Vagina (tissue), 2 donors: ENCODE measurements at regions not wholly inside any gene's neighbourhood (a gene's known extent, or its start where the extent isn't known, plus 50 kb on each side); places are given as distances from the start of the nearest gene placed in this dataset.

Source experiments
- DNase-seq, 2 donors: peaks; one replicate each; pipeline ENCODE4 v3.0.0-alpha.2; 2017; ENCODE audit errors: extremely low spot score in 2 of 2
- H3K27ac ChIP-seq: fragments of 200-600 bp; sonication (generic); one replicate; pipeline ENCODE4 v1.5.1; 2019
- H3K27me3 ChIP-seq: fragments of 200-600 bp; sonication (generic); one replicate; pipeline ENCODE4 v1.5.1; 2019
- H3K36me3 ChIP-seq, 2 donors: fragments of 200-600 bp; sonication (generic); one replicate each; pipeline ENCODE4 v1.5.1; 2017 to 2019
- H3K4me1 ChIP-seq: fragments of 200-600 bp; sonication (generic); one replicate; pipeline ENCODE4 v1.5.1; 2019
- H3K4me3 ChIP-seq, 2 donors: fragments of 200-600 bp; sonication (generic); 1 replicate in 1 of 2; 2 replicates in 1 of 2; pipeline ENCODE4 v1.5.1; 2016 to 2019
- H3K9me3 ChIP-seq: fragments of 200-600 bp; sonication (generic); one replicate; pipeline ENCODE4 v1.5.1; 2019
- CTCF ChIP-seq, 3 experiments: fragments of 450-650 bp in 2 of 3; fragments of 200-600 bp in 1 of 3; sonication (generic) in 1 of 3; IDR thresholded peaks; one replicate each; pipeline ENCODE4 v1.5.1; 2017 to 2019; ENCODE audit warnings: antibody characterized with exemption in 3 of 3, mild to moderate bottlenecking in 2 of 3, moderate library complexity in 2 of 3
- POLR2A ChIP-seq, 2 donors: fragments of 450-650 bp; IDR thresholded peaks; one replicate each; pipeline ENCODE4 v1.6.1; 2017; ENCODE audit warnings: antibody characterized with exemption in 2 of 2, mild to moderate bottlenecking in 2 of 2, moderate library complexity in 2 of 2
- POLR2AphosphoS5 ChIP-seq, 2 donors: sonication (generic); formaldehyde crosslinking; IDR thresholded peaks; one replicate each; pipeline ENCODE4 v1.9.0; 2017; ENCODE audit warnings: antibody characterized with exemption in 2 of 2, mild to moderate bottlenecking in 2 of 2, low read depth in 1 of 2; ENCODE audit not compliant: insufficient read depth in 1 of 2
- intact Hi-C: fragments of 100-400 bp; cut with DNase I; formaldehyde crosslinking; loops from one replicate; pipeline ENCODE4 v1.15.1; 2023

DNA sequence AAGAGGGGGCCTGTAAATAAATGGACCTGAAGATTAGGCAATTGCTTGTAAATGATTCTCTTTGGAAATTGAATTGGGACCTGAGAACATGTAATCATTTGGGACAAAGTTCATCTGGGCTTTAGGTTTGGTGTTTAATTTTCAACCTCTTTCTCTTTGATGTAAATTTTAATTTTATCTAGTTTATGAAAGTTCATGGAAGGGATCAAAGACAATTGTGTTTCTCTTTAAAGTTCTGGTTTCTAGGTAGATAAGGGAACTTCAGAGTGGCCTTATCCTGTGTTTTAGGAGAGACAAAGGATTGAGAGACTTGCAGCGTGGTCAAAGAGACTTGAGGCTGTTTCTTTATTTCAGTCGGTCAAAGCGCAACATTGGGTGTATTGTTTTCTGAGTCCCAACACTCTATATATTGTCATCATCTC, 1108.3 kb downstream of the TBL1XR1 start:
- Histone ChIP-seq H3K9me3 (no peaks in the 10 kb centered on the region), H3K36me3 (no peaks in the 10 kb centered on the region), H3K4me1 (no peaks in the 10 kb centered on the region), H3K4me3 (no peak overlapping the region), H3K27ac (no peak overlapping the region), H3K27me3 (no peaks in the 10 kb centered on the region)
- intact Hi-C loops, result no loop called here
- DNase-seq, result no peak
- TF ChIP-seq POLR2AphosphoS5 (IDR thresholded peaks at IDR 0.05; ENCODE audit: insufficient read depth in 1 of 2, low read depth in 1 of 2), result no peak
- no peak for TF ChIP-seq CTCF (IDR thresholded peaks at IDR 0.05)
- no peak for TF ChIP-seq POLR2A (IDR thresholded peaks at IDR 0.05)

DNA sequence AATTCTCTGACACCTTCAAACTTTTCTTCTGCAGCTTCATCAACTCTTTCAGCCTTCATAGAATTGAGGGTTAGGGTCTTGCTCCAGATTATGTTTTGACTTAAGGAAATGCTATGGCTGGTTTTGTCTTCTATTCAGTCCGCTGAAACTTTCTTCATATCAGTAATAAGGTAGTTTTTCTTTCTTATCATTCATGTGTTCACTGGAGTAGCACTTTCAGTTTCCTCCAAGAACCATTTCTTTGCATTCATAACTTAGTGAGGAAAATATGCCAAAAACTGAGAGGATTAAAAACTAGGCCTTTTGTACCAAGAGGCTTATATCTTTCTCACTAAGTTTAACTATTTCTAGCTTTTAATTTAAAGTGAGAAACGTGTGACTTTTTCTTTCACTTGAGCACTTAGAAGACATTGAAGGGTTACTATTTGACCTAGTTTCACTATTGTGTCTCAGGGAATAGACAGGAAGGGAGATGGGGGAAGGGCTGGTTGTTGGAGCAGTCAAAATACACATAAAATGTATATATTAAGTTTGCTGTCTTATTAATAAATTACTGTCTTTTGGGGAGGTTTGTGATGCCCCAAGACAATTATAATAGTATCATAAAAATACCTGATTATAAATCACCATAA, 1110.1 kb downstream of the TBL1XR1 start:
- Histone ChIP-seq H3K9me3 (no peaks in the 10 kb centered on the region), H3K4me3 (no peak overlapping the region), H3K27ac (no peak overlapping the region), H3K36me3 (no peaks in the 10 kb centered on the region), H3K27me3 (no peaks in the 10 kb centered on the region), H3K4me1 (no peaks in the 10 kb centered on the region)
- intact Hi-C loops, result no loop called here
- TF ChIP-seq POLR2AphosphoS5 (IDR thresholded peaks at IDR 0.05; ENCODE audit: insufficient read depth in 1 of 2, low read depth in 1 of 2) (no peak), CTCF (IDR thresholded peaks at IDR 0.05) (no peak), POLR2A (IDR thresholded peaks at IDR 0.05) (no peak)
- no peak for DNase-seq

- intact Hi-C loops, result no loop called here
Measured at GRCh38 chr3:176079785-176080184, 1117.5 kb downstream of the TBL1XR1 start.

GRCh38 chr3:176078906-176079305, 1118.4 kb downstream of the TBL1XR1 start:
- intact Hi-C loops, result no loop called here
- no peak for DNase-seq

More at GRCh38 chr3:176079785-176080184, 1117.5 kb downstream of the TBL1XR1 start:
- Histone ChIP-seq H3K4me1 (no peaks in the 10 kb centered on the region), H3K27ac (no peak overlapping the region), H3K4me3 (no peak overlapping the region), H3K36me3 (no peaks in the 10 kb centered on the region), H3K9me3 (no peaks in the 10 kb centered on the region), H3K27me3 (no peaks in the 10 kb centered on the region)
- no peak for TF ChIP-seq POLR2A (IDR thresholded peaks at IDR 0.05)
- no peak for TF ChIP-seq CTCF (IDR thresholded peaks at IDR 0.05)
- no peak for TF ChIP-seq POLR2AphosphoS5 (IDR thresholded peaks at IDR 0.05; ENCODE audit: insufficient read depth in 1 of 2, low read depth in 1 of 2)
- no peak for DNase-seq

More at GRCh38 chr3:176078906-176079305, 1118.4 kb downstream of the TBL1XR1 start:
- no peaks in the 10 kb centered on the region for H3K9me3 ChIP-seq
- TF ChIP-seq POLR2AphosphoS5 (IDR thresholded peaks at IDR 0.05; ENCODE audit: insufficient read depth in 1 of 2, low read depth in 1 of 2), result no peak
- TF ChIP-seq CTCF (IDR thresholded peaks at IDR 0.05), result no peak
- no peak for TF ChIP-seq POLR2A (IDR thresholded peaks at IDR 0.05)
- no peak overlapping the region for H3K27ac ChIP-seq
- H3K4me1 ChIP-seq, result no peaks in the 10 kb centered on the region
- no peaks in the 10 kb centered on the region for H3K36me3 ChIP-seq
- H3K27me3 ChIP-seq, result no peaks in the 10 kb centered on the region
- no peak overlapping the region for H3K4me3 ChIP-seq
